Activated CD8-positive, alpha-beta memory T cell treated with anti-CD3 and anti-CD28 coated beads, Interleukin-2, amount 50 U/mL, for 4 hours (primary cell): ENCODE measurements at regions not wholly inside any gene's neighbourhood (a gene's known extent, or its start where the extent isn't known, plus 50 kb on each side); places are given as distances from the start of the nearest gene placed in this dataset.
"Not testable (repeated sequence)": the region's sequence is repeated elsewhere in the genome, so short reads cannot be mapped to it uniquely, and the experiment has no call there.

Source experiments
- DNase-seq: peaks from one replicate; pipeline ENCODE4 v3.0.0-alpha.2; 2020

GRCh38 chr5:102154791-102155605, 141.1 kb downstream of the SLCO4C1 start:
- not testable (repeated sequence) for DNase-seq

DNA sequence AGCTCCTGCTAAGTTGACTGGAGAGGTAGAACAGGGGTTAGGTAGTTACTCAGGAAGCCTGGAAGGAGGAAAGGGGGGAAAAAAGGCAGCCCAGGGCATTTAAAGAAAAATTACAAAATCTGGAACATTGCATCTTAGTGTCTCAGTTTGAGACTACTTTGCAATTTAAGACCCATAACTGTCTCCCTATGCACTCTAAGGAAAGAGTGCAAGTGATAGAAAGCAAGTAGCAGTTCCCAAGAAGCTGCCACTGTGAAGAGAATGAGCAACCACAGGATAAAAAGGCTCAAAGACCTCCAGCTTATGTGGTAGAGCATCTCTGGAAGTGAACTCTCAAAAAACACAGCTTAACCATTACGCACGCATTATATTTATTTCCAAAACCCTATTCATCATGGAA, 141.8 kb downstream of the SLCO4C1 start:
- no peak for DNase-seq

- no peak for DNase-seq
Observed at GRCh38 chr5:102153003-102153759, 142.9 kb downstream of the SLCO4C1 start.

- no peak for DNase-seq
Observed at GRCh38 chr5:102139029-102139428, 157.1 kb downstream of the SLCO4C1 start.

- no peak for DNase-seq
Observed at GRCh38 chr5:102138243-102138653, 157.8 kb downstream of the SLCO4C1 start.

- no peak for DNase-seq
Observed at GRCh38 chr5:102130890-102131289, 165.2 kb downstream of the SLCO4C1 start.

DNA sequence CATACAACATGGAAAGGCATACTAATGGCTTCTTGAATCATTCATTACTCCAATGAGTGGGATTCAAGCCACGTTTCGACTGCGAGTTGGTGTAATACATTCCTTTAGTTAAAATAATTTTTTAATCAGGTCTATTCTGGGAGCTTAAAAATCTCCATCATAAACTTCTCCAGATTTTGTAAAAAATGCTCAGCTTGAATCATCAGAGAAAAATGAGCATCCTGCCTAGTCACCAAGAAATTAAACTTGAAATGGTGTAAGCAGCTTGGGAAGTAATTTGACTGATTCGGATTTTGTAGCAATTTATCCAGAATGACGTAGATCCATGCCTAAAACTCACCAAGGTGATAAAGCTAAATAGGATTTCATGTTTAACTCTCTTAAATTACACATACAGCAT, 165.7 kb downstream of the SLCO4C1 start:
- no peak for DNase-seq

- no peak for DNase-seq
Observed at GRCh38 chr5:102119252-102119651, 176.8 kb downstream of the SLCO4C1 start.

DNA sequence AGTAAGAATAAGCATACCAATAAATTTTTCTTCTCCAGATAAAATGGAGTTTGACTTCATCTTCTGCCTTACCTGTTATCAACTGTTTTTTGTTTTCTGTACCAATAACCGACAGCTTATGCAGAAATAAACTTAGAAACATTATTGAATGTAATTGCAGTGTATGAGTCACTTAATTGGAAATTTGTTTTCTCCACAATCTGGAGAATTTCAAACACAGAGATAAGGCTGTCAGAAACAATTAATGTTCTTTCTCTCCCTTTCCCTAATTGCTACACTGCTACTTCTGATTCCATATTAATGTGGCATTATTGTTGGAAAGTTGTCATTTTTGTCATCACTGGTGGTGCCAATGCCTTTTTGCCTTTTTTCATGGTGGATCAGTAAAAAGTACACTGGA, 180.3 kb downstream of the SLCO4C1 start:
- DNase-seq: no peak

DNA sequence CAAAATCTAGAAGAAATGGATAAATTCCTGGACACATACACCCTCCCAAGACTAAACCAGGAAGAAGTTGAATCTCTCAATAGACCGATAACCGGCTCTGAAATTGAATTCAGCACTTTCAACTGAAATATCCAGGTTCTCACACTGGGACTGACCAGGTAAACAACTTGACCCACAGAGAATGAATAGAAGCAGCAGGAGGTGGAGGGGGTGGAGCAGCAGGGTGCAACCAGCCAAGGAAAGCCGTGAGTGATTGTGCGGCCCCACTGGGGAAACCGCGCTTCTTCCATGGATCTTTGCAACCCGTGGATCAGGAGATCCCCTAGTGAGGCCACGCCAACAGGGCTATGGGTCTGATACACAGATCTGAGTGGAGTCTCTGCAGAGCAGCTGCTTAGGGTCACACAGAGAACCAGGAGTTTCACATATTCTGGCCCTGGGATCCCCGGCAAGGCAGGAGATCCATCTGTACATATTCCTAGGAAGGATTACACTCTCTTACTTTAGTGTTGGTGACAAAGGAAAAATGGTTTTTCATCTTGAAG, 181.5 kb downstream of the SLCO4C1 start:
- no peak for DNase-seq

DNA sequence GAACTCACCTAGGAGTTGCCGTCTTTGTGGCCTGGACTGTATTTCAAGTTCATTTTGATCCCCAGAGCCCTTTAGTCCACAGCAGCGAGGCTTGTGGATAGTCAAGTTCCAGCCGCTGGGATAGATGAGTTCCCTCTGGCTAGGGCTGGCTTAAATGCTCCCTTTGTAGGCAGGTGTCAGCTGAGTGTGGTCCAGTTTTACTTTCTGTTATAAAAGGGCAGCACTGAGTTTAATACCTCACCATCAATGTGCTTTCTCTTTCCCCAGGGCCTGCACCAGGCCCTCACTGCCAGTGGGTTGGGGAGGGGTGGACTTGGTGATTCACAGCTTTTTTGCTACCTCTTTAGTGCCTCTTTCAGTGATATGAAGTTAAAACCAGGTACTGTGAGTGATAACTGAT, 188.2 kb downstream of the SLCO4C1 start:
- DNase-seq: no peak

- no peak for DNase-seq
Observed at GRCh38 chr5:102106599-102106998, 189.5 kb downstream of the SLCO4C1 start.

GRCh38 chr5:102099766-102100331, 196.2 kb downstream of the SLCO4C1 start:
- no peak for DNase-seq

DNA sequence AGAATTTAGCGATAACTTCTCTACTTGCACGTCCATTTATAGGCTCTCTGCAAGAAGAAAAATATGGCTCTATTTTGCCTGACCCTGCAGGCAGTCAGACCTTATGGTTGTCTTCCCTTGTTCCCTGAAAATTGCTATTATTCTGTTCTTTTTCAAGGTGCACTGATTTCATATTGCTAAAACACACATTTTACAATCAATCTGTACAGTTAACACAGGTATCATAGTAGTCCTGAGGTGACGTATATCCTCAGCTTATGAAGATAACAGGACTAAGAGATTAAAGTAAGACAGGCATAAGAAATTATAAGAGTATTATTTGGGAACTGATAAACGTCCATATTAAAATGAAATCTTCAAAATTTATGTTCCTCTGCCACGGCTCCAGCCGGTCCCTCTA, 197.0 kb downstream of the SLCO4C1 start:
- not testable (repeated sequence) for DNase-seq

GRCh38 chr5:102098606-102099005, 197.5 kb downstream of the SLCO4C1 start:
- not testable (repeated sequence) for DNase-seq

- no peak for DNase-seq
Observed at GRCh38 chr5:102090770-102091169, 205.3 kb downstream of the SLCO4C1 start.

GRCh38 chr5:102089883-102090282, 206.2 kb downstream of the SLCO4C1 start:
- DNase-seq: no peak

DNA sequence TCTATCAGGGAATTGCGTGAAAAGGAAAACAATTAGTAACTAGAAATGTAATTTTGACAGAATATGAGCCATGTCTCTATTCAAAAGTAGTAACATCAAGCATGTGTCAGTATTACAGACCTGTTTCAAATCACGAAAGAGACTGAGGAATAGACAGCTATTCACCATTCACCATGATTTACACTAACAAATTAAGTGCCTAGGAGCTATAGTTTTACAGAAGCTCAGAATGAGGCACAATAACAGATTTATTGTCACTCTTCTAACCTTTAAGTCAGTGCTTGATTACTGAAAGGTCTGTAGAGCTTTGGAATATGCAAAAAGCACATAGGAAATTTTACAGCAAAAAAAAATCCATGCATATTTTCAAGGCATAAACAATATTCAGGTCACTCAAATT, 208.2 kb downstream of the SLCO4C1 start:
- DNase-seq: no peak

DNA sequence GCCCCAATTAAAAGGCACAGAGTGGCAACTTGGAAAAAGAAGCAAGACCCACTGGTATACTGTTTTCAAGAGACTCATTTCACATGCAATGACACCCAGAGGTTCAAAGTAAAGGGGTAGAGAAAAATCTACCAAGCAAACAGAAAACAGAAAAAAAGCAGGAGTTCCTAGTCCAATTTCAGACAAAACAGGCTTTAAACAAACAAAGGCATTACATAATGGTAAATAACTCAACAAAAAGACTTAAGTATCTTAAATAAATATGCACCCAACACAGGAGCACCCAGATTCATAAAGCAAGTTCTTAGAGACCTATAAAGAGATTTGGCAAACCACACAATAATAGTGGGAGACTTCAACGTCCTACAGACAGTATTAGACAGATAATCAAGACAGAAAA, 215.8 kb downstream of the SLCO4C1 start:
- no peak for DNase-seq

- DNase-seq: no peak
Observed at GRCh38 chr5:102077920-102078319, 218.2 kb downstream of the SLCO4C1 start.

GRCh38 chr5:102069974-102070373, 226.1 kb downstream of the SLCO4C1 start:
- no peak for DNase-seq

- no peak for DNase-seq
Observed at GRCh38 chr5:102068870-102069269, 227.2 kb downstream of the SLCO4C1 start.

- DNase-seq: no peak
Observed at GRCh38 chr5:102049517-102049916, 246.6 kb downstream of the SLCO4C1 start.

DNA sequence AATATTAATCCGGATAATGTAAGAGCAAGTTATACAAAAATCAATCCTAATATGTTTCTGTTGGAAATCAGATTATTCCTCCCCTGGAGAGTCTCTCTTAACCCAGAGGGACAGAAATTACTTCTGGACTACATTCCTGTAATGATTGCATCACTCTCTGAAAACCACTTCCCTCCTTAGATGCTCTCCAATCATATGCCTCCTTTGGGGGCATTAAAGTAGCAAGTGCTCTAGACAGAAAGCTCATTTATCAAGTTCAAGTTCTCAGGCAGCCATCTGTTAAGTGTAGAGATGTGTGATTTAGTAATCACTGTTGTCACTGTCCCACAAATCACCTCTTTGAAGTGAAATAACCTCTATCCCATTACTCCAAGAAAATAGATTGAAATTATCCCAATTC, 247.1 kb downstream of the SLCO4C1 start:
- no peak for DNase-seq
